ENCODE measurements at regions not wholly inside any gene's neighbourhood (a gene's known extent, or its start where the extent isn't known, plus 50 kb on each side); places are given as distances from the start of the nearest gene placed in this dataset.
"Not testable (repeated sequence)": the region's sequence is repeated elsewhere in the genome, so short reads cannot be mapped to it uniquely, and the experiment has no call there.

DNA sequence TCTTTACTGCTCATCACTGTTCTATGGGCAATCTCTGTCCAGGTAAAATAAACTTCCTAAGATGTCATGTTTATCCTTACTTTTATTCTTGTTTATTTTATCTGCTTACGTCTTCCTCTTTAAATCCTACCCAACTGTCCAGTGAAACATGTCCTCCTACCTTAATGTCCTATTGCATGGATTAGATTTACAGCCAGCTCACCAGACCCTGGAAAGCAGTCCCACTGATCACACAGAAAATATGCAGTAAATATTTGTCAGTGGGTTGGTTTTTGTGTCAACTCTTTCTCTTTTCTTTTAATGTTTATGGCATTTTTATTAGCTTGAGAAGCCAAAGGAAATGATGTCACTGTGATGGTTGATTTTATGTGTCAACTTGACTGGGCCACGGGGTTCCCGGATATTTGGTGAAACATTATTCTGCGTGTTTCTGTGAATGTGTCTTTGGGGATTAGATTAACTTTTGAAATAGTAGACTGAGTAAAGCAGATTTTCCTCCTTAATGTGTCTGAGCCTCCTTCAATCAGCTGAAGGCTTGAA lies 258.3 kb downstream of the SRGAP2C start:
- DNase-seq: no peak

DNA sequence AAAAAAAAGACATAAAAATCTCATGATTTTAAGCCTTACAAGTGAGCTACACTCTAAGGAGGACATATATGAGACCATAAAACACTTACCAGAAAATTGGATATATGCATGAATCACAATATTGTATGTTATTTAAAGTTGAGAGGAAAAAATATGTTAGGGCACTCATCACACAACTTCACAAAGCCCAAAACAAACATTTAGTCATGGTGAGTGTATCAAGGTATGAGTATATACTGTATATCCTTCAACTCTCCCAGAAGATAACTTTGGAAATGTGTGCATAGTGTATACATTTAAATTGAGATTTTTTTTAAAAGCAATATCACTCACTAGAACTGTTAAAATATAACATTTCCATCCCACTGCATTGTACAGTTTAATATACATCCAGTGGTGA lies 259.3 kb downstream of the SRGAP2C start:
- no peak for DNase-seq

DNA sequence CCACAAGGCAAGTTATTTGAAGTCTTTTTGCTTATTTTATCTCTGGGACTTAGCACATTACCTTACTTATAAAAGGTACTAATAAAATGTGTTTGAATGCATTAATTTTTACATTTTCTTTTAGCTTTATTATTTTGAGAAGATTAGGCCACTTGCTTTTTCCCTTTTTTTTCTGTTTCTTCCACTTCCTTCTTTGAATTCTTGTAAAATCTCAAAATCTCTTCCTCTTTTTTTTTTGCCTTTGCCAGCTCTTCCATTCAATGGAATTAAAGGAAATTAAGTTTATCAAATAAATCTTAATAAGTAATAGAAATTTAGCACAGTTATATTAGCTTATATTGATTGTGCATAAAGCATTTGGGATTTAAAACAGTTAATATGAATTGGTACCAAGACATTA lies 260.9 kb downstream of the SRGAP2C start:
- no peak for DNase-seq

DNA sequence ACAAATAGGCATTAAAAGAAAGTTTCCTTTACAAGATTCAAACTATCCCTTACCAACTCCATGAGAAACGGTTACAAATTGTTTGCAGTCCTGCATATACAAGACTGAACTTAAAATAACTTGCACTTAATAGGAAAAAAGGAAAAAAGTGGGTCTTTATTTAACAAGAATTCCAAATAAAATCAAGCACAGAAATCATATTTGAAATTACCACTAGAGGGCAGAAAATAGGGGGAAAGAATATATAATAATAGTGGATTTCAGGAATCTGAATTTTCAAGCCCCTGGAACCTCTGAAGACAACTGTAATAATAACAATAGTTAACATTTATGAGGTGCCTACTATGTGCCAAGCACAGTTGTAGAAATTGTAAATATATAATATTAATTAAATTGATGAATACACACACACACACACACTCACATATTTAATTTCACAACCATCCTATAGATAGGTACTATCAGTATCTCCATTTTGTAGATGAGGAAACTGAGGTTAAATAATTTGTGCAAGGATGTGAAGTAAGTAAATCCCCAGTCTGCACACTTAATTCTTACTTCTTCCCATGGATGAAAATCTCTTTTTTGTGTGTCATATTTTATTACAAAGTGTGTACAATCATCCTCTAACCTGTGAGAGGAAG lies 262.6 kb downstream of the SRGAP2C start:
- not testable (repeated sequence) for DNase-seq

DNA sequence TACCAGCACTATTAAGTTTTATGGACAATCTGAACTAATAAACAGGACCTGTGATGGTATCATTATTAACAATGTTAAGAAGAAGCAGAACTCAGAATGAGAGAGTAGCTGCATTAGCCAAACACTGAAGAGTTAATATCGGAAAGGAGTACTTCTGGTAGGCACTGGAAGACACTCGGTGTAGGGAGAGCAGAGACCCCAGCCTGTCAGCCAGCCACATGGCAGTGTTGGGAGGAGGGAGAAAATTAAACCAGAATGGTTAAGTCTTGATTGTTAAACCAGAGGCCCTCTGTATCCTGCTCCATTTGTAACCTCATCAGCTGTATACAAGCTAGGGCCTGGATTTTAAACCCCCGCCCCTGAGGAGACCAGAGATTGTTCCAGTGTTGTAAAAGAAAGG lies 263.3 kb downstream of the SRGAP2C start:
- DNase-seq: not testable (repeated sequence)

DNA sequence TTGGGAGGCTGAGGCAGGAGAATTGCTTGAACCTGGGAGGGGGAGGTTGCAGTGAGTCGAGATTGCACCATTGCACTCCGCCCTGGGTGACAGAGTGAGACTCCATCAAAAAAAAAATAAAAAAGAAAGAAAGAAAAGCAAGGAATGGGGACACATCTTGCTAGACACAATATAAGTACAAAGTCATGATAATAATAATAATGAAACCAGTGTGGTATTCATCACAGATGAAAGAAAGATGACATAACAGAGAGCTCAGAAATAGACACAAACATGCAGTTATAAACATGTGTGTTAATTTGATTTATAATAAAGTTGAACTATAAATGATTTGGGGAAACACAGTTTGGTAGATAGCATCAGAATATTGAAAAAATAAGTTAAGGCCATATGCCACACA lies 264.1 kb downstream of the SRGAP2C start:
- no peak for DNase-seq

DNA sequence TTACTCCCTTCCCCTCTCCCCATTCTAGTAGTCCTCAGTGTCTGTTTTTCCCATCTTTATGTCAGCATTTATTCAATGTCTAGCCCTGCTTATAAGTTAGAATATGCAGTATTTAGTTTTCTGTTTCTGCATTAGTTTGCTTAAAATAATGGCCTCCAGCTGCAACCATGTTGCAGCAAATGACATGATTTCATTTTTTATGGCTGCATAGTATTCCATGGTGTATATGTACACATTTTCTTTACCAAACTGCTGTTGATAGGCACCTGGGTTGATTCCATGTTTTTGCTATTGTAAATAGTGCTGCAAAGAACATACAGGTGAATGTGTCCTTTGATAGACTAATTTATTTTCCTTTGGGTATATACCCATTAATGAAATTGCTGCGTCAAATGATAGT lies 267.7 kb downstream of the SRGAP2C start:
- DNase-seq: no peak

DNA sequence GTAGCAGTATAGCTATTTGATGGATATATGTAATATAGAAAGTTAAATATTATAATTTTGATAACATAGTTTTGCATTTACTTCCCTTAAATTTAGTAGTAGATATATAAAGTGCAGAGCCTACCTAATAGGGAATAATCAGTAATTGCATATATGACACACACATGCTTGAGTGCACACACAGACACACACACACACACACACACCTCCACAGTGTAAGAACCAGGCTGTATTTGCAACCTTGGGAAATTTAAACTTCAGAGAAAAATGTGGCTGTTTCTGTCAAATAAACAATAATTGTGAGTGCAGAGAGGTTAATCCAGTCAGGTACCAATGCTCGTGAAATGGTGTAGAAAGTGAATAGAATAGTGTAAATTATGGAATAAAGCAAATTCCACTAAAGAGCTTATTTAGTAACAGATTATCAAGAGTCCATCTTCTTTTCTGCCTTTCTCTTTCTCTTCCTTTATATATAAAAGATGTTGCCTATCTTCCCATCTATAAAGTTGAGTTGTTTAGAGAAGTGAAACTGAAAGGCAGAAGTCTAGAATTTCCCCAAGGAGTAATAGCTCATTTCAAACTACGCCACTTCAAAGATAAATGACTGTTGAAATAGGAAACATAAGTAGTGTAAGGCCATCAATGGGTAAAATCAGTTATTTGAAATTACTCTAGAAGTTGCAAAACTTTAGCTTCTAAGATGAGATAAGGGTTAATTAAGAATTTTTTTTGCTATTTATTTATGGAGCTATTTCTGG lies 273.7 kb downstream of the SRGAP2C start:
- DNase-seq: no peak

DNA sequence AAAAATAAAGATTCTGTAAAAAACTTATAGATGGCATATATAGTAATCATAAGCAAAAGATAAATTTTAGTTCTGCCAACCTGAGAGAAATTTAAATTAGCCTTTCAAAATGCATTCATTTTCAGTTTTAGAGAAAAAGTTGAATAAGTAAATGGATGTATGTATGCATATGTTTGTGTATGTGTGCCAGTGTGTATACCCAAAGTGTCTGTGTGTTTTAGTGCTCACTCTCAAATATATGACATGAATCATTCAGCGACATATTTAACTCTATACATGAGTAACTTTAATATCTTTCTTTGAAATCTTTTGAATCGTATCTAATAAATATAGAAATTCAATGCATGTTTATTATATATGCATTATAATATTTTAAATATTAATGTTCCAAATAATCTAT lies 274.5 kb downstream of the SRGAP2C start:
- DNase-seq: no peak

DNA sequence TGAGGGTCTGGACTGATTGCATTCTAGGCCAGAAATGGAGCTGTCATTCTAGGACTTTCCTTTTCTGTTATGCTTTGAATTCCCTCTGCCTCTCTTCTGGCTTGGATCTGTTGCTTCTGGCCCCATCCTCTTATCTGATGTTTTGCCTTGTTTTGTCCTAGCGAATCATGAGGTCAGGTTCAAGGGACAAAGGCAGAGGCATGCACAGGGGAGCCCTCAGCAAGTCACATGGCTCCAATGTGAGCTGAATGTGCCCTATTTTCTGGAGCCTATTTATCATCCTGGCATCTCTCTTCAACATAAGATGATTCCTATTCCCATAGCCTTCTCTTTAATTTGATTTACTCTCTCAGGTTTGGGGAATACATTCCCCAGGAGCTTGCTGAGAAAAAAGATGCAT lies 284.6 kb downstream of the SRGAP2C start:
- not testable (repeated sequence) for DNase-seq

DNA sequence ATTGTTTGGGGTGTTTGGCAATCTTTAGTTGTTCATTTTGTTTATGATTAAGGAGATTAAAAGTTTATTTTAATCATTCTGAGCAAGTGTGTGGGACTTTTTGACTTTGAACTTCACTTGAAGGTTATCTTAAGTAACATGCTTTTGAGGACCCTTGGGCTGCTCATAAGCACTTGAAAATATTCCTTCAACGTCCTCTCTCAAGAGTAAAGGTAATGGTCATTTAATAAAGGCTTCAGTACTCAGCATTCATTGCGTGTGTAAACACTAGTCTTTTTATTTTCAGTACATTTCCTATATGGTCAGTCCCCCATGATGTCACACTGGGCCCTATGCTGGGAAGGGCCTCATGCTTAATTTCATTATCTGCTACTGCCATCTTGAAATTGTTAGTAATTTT lies 285.6 kb downstream of the SRGAP2C start:
- DNase-seq: not testable (repeated sequence)

DNA sequence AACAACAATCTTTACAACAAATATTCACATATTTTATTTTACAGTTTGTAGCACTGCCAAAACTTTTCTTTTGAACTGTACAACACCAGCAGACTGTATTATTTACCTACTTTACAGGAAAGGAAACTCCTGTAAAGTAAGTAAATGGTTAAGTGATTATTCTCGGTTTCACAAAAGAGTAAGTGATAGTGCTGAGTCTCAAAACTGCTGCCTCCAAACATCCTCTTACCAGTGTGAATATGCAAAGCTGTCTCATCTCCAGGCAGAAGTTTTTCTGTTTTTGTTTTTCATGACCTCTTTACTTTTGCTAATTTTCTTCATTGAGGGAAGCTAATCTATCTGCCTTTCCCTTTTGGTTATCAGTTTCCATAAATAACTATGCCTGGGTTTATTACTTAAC lies 286.7 kb downstream of the SRGAP2C start:
- DNase-seq: no peak

DNA sequence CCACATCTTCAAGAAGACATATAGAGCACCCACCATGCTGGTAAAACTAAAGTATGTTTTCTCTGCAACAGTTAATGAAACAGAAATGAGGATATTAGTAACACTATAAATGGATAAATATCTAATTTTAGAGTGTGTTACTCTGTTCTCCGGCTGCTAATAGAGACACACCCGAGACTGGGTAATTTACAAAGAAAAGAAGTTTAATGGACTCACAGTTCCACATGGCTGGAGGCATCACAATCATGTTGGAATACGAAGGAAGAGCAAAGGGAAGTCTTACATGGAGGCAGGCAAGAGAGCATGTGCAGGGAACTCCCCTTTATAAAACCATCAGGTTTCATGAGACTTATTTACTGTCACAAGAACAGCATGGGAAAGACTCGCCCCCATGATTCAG lies 287.2 kb downstream of the SRGAP2C start:
- no peak for DNase-seq

DNA sequence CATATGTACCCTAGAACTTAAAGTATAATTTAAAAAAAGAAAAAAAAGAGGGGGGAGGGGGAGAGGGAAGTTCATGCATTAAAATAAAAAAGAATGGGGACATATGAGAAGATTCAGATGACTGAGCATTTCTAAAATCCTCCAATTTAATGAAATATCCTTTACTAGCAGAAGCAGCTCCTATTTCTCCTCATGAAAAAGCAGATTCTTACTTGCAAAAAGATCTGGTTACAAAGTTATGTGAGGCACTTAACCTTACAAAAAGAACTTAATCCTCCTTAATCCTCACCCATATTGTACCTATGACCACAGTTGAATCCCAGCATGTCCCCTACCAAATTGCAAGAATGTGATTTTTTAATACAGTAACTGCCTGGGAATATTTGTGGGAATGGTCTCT lies 298.5 kb downstream of the SRGAP2C start:
- DNase-seq: no peak

DNA sequence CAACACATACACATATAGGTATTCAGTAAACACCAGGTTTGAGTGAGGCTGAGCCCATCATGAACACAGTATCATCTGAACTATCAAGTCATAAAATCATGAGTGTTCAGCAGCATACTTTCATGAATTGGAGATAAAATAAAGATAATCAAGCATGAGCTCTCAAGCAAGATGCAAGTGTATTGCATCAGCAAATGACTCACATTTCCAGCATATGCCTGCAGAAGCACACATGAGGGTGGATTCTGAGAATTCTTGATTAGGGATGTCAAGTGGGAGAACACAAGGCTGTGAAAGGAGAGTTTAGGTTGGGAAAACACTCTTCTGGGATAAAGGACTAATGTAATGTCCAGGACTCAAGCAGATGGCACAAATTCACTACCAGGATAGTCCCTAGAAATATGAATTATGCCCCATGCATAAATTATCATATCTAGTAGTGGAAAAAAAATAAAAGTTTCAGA lies 299.2 kb downstream of the SRGAP2C start:
- DNase-seq: no peak

DNA sequence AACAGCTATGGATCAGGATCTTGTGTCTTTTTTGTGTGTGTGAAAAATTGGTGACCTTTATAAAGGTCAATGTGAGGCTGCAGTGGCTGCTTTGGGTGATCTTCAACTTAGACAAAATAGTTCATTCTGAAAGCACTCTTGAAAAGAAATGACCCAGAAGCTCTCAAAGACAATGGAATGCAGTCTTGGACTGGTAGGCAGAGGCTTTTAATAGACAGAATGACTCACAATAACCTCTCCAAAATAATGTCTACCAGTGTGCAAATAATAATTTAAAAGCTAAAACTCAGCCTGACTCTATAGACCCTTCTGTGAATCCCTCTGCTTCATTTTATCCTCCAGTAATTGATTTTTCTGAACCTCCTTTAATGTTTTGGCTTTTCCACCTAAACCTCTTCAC lies 310.0 kb downstream of the SRGAP2C start:
- not testable (repeated sequence) for DNase-seq

DNA sequence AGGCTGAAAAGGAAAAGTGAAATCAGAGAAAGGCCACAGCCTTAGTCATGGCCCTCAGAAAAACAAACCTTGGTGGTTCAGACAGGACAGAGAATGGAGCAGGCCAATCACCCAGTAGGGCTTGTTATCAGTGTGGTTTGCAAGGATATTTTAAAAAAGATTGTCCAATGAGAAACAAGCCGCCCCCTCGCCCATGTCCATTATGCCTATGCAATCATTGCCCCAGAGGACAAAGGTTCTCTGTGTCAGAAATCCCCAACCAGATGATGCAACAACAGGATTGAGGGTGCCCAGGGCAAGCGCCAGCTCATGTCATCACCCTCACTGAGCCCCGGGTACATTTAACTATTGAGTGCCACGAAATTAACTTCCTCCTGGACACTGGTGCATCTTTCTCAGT lies 326.7 kb downstream of the SRGAP2C start:
- not testable (repeated sequence) for DNase-seq

DNA sequence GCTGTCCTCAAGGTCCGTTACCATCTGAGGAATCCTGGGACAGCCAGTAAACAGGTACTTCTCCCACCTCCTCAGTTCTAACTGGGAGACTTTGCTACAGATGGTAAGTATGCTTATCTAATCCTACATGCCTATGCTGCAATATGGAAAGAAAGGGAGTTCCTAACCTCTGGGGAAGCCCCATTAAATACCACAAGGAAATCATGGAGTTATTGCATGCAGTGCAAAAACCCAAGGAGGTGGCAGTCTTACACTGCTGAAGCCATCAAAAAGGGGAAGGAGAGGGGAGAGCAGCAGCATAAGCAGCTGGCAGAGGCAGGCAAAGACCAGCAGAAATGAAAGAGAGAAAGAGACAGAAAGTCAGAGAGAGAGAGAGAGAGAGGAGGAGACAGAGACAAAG lies 327.1 kb downstream of the SRGAP2C start:
- DNase-seq: not testable (repeated sequence)

DNA sequence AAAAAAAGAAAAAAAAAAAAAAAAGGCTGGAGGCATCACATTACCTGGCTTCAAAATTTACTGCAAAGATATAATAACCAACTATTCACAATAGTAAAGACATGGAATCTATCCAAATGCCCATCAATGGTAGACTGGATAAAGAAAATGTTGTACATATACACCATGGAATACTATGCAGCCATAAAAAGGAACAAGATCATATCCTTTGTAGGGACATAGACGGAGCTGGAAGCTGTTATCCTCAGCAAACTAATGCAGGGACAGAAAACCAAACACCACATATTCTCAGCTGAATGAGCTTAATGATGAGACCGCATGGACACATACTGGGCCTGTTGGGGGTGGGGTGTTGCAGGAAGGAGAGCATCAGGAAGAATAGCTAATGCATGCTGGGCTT lies 330.5 kb downstream of the SRGAP2C start:
- no peak for DNase-seq

DNA sequence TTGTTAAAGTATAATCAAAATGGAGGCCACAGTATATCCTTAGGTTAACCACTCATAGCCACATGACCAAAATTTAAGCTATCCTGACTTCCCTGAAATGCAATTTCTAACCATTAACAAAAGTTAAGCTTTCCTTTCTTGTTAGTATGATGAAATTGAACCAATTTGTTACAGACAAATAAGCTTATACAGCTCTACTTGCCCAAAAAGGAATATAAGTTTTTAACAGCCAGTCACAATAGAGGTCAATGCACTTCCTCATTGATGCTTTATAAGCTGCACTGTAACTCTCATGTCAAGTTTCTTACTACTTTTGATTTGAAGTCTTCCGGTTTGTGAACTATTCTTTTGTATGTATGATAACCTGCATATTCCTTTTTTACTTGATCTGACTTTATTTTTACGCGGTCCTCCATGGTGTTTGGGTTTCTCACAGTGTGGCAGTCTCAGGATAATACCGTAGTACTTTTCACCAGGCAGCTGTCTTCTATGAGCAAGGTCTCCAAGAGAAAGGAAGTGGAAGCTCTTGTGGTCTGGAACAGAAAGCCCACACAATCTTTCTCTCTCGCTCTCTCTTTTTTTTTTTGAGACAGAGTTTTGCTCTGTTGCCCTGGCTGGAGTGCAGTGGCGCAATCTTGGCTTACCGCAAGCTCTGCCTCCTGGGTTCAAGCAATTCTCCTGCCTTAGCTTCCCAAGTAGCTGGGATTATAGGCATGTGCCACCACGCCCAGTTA lies 331.6 kb downstream of the SRGAP2C start:
- DNase-seq: no peak

DNA sequence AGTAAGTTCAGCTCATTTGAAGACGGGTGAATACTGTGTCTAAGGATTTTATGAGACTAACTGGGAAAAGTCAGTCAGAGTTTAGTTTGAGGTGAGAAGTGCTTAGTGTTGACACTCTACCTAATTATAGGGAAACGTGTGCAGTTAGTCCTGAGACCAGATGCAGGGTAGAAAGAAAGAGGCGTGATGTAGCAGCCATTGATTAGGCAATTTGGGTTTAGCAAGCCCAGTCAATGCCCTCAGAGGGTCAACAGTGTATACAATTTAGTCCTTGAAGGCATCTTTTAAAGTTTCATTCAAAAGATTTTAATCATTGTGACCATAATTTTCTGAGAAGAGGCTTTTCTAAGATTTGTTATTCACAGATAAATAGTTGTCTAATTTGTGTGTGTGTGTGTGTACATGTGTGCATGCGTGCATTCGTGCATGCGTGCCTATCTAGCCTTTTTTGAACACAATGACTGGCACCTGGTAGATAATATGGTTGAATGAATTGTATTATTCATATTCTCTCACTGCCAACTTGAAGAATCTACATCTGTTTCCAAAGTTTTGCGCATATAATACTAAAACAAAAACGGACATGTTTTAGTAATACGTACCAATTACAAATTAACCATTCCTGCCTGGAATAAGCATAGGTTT lies 332.9 kb downstream of the SRGAP2C start:
- DNase-seq: no peak

DNA sequence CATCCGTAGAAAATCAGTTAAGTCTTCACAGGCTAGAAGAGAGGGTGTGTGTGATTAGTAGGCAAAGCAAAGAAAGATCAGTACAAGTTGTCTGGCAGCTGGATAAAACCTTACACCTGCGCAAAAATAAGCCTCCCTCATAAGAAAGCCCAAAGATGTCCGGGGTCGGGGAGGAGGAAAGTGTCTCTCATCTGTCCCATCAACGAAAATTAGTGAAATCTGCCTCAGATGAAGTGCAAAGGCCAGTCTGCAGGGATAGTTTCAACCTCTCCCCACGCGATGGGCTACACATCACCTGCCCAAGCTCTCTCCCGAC lies 333.9 kb downstream of the SRGAP2C start:
- DNase-seq: no peak

DNA sequence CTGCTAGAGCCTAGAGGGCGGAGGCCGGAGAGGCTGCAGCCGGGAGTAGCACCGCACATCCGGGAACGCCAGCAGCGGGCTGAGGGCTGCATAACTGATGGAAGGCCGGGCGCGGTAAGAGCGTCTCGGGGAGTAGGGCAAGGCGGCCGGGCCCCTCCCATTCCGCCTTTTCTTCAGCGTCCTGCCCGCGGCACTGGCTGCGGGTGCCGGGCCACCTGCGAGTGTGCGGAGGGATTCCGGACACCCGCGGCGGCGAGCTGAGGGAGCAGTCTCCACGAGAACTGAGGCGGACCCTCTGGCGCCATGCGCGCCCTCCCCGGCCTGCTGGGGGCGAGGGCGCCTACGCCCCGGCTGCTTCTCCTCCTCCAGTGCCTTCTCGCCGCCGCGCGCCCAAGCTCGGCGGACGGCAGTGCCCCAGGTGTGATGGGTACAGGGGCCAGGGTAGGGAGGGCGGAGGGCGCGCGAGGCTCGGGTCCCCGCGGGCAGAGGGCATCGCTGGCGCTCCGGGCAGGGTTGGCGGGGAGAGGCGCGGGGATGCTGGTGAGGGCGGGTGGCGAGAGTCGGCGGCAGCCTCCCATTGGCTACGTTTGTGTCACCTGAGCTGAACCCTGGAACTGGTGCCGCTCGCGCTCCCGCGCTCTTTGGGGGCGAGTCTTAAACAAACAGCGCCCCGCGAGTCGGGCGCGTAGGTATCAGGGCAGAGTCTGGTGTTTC lies 334.4 kb downstream of the SRGAP2C start:
- peak; percentile 79 for DNase-seq
